Neuronal stem cell (in vitro differentiated cells): ENCODE measurements at regions not wholly inside any gene's neighbourhood (a gene's known extent, or its start where the extent isn't known, plus 50 kb on each side); places are given as distances from the start of the nearest gene placed in this dataset.

Experiments used
- DNase-seq: peaks from one replicate; pipeline ENCODE4 v3.0.0-alpha.2; 2013; ENCODE audit warnings: low spot score
- H2AFZ ChIP-seq: one replicate; pipeline ENCODE4 v1.6.1; 2013; ENCODE audit warnings: mild to moderate bottlenecking, low read length, inconsistent platforms
- H2AK5ac ChIP-seq: 2 replicates; pipeline ENCODE4 v1.6.1; 2013; ENCODE audit warnings: low read depth, mild to moderate bottlenecking, inconsistent platforms, low read length, moderate library complexity, mixed read lengths
- H2BK120ac ChIP-seq: 2 replicates; pipeline ENCODE4 v1.6.1; 2013; ENCODE audit warnings: low read depth, mild to moderate bottlenecking, inconsistent platforms, low read length, moderate library complexity, mixed read lengths
- H2BK12ac ChIP-seq: one replicate; pipeline ENCODE4 v1.6.1; 2013; ENCODE audit warnings: low read length, inconsistent platforms
- H2BK15ac ChIP-seq: 2 replicates; pipeline ENCODE4 v1.6.1; 2013; ENCODE audit warnings: mild to moderate bottlenecking, low read length, inconsistent platforms, mixed read lengths
- H2BK5ac ChIP-seq: one replicate; pipeline ENCODE4 v1.6.1; 2013; ENCODE audit warnings: inconsistent platforms, mild to moderate bottlenecking, low read length, moderate library complexity
- H3K14ac ChIP-seq: one replicate; pipeline ENCODE4 v1.6.1; 2013; ENCODE audit warnings: low read length, inconsistent platforms
- H3K18ac ChIP-seq: 2 replicates; pipeline ENCODE4 v1.6.1; 2013; ENCODE audit warnings: low read length, inconsistent platforms
- H3K23ac ChIP-seq: 2 replicates; pipeline ENCODE4 v1.6.1; 2013; ENCODE audit warnings: low read depth, mild to moderate bottlenecking, mixed read lengths, low read length, inconsistent platforms; ENCODE audit not compliant: poor library complexity
- H3K27ac ChIP-seq: replicated peaks from 3 replicates; pipeline ENCODE4 v1.5.1; 2013; ENCODE audit warnings: low read length, inconsistent platforms
- H3K27me3 ChIP-seq, 3 experiments: 2 replicates each; pipeline ENCODE4 v1.6.1; 2013; ENCODE audit warnings: low read length in 3 of 3, mild to moderate bottlenecking in 2 of 3, inconsistent platforms in 1 of 3, low read depth in 1 of 3, mixed read lengths in 1 of 3, moderate library complexity in 1 of 3; ENCODE audit not compliant: control insufficient read depth in 3 of 3, insufficient read depth in 3 of 3
- H3K36me3 ChIP-seq, 2 donors: replicated peaks in 1 of 2; 2 replicates each; pipeline ENCODE4 v1.6.1; 2013; ENCODE audit warnings: low read length in 2 of 2; ENCODE audit not compliant: control insufficient read depth in 2 of 2, insufficient read depth in 2 of 2
- H3K4ac ChIP-seq: 2 replicates; pipeline ENCODE4 v1.6.1; 2013; ENCODE audit warnings: inconsistent platforms, mild to moderate bottlenecking, low read length, moderate library complexity
- H3K4me1 ChIP-seq, 2 donors: 1 replicate in 1 of 2; 2 replicates in 1 of 2; pipeline ENCODE4 v1.6.1; 2013; ENCODE audit warnings: low read length in 2 of 2, low read depth in 1 of 2; ENCODE audit not compliant: control insufficient read depth in 2 of 2, insufficient read depth in 1 of 2
- H3K4me2 ChIP-seq: one replicate; pipeline ENCODE4 v1.6.1; 2013; ENCODE audit warnings: mild to moderate bottlenecking, low read length, inconsistent platforms; ENCODE audit not compliant: insufficient read depth, poor library complexity, severe bottlenecking
- H3K4me3 ChIP-seq, 2 donors: 2 replicates each; pipeline ENCODE4 v1.5.1; 2013; ENCODE audit warnings: low read length in 2 of 2, mild to moderate bottlenecking in 2 of 2, inconsistent platforms in 1 of 2, moderate library complexity in 1 of 2
- H3K79me1 ChIP-seq: one replicate; pipeline ENCODE4 v1.6.1; 2013; ENCODE audit warnings: low read depth, mild to moderate bottlenecking, inconsistent platforms, low read length, moderate library complexity
- H3K9ac ChIP-seq: one replicate; pipeline ENCODE4 v1.6.1; 2013; ENCODE audit warnings: mild to moderate bottlenecking, low read depth, low read length, inconsistent platforms; ENCODE audit not compliant: poor library complexity
- H3K9me3 ChIP-seq, 2 donors: replicated peaks in 1 of 2; 2 replicates each; pipeline versions ENCODE3 to v1.6.1; 2013; ENCODE audit warnings: low read length in 2 of 2, mild to moderate bottlenecking in 2 of 2, inconsistent platforms in 1 of 2, low read depth in 1 of 2, mixed read lengths in 1 of 2, moderate library complexity in 1 of 2; ENCODE audit not compliant: control insufficient read depth in 2 of 2, insufficient read depth in 1 of 2
- H4K8ac ChIP-seq: one replicate; pipeline ENCODE4 v1.6.1; 2013; ENCODE audit warnings: low read depth, mild to moderate bottlenecking, inconsistent platforms, low read length, moderate library complexity
- H4K91ac ChIP-seq: one replicate; pipeline ENCODE4 v1.6.1; 2013; ENCODE audit warnings: low read length, low read depth, mild to moderate bottlenecking, inconsistent platforms; ENCODE audit not compliant: poor library complexity
- WGBS, 2 donors: extraction: QIAGEN DNeasy Blood & Tissue Kit; methylation state at CpG; one replicate each; pipeline ENCODE4 v1.1.7; 2013; ENCODE audit warnings: missing lambda C conversion rate in 2 of 2, mixed read lengths in 1 of 2; ENCODE audit not compliant: insufficient read length in 2 of 2, insufficient replicate concordance in 1 of 2; ENCODE audit errors: extremely low coverage in 2 of 2; 5-methylcytosine and 5-hydroxymethylcytosine counted together

DNA sequence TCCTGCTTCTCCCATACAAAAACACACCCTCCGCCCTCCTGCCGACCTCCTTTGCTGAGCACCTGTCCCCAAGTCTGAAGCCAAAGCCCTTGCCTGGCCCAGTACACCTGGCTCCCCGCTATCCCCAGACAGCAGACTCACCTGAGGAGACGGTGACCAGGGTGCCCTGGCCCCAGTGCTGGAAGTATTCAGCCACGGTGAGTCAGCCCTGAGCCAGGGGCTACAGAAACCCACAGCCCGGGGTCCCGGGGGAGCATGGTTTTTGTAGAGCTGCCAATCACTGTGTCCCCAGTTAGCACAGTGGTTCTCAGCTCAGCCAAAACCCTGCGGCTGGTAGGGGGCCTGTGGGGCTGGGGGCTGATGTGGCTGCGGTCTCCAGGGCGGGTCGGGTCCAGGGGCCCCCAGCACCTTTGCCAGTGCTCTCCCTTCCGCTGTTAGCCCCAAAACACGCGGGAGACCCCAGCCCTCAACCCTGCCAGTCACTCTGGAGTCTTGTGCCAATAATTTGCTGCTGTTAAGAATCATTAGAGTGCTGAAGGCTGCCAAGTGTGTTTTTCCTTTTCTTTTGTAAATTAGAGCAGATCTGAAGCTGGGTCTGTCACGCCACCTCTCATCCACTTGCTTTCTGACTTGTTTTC, 339.0 kb downstream of the TMEM121 start:
- no peaks in the 10 kb centered on the region for H3K36me3 ChIP-seq
- no peak overlapping the region for H2BK12ac ChIP-seq
- H2BK120ac ChIP-seq: no peak overlapping the region
- H3K4me2 ChIP-seq: no peak overlapping the region
- no peak overlapping the region for H4K91ac ChIP-seq
- no peak overlapping the region for H3K14ac ChIP-seq
- no peaks in the 10 kb centered on the region for H3K4me1 ChIP-seq
- no peak overlapping the region for H3K4ac ChIP-seq
- no peak overlapping the region for H3K9ac ChIP-seq
- DNase-seq: no peak
- no peak overlapping the region for H2AK5ac ChIP-seq
- no peaks in the 10 kb centered on the region for H3K79me1 ChIP-seq
- no peak overlapping the region for H2BK5ac ChIP-seq
- H3K9me3 ChIP-seq: peaks cover 0 to 57% of the 10 kb centered on the region in 2 donors
- no peak overlapping the region for H3K4me3 ChIP-seq
- WGBS, 2 donors: no CpG with 5 or more reads among the region's 15 CpGs
- no peak overlapping the region for H3K23ac ChIP-seq
- H2BK15ac ChIP-seq: no peak overlapping the region
- H4K8ac ChIP-seq: no peak overlapping the region
- H2AFZ ChIP-seq: no peak overlapping the region
- H3K27me3 ChIP-seq: peaks cover 0 to 15% (median 0%) of the 10 kb centered on the region in 3 experiments
- H3K27ac ChIP-seq: no peak overlapping the region
- H3K18ac ChIP-seq: no peak overlapping the region

DNA sequence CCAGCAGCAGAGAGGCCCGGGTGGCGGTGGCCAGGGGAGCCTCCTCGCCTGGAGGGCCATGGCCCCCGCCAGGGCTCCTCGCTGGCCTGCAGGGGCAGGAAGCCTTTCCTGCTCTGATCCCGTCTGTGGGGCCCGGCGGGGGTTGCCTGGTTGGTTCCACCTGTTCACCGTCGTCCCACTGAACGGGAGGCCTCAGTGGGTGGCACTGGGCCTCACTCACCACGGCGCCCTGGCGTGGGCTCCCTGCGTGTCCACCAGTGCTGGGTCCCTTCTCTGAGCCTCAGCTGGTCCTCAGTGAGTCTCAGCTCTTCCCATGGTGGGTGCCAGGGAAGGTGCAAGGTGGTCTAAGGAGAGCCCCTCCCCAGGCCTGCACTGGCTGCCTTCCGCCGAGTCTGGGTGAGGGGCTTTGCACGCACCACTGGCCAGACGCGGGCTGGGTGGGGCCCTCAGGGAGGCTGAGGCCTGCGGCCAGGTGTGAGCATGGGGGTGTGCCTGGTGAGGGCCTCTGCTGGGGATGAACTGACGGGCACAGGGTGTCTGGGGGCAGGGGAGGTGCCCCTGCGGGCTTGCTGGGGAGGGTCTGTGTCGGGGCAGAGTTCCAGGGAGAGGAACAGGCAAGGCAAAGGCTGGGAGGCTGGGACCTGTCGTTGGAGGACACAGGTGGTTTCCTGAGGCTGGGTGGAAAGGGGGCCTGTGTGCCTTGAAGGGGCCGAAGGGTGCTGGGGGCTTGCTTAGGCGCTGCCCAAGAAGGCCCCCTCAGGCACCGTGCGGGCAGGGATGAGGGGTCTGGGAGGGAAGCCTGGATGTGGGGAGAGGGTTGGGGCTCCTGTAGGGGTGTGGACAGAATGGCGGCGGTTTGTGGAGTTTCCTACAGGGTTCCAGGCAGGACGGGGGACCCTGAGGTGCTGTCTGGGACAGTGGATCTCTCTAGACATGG, 339.8 kb downstream of the TMEM121 start:
- Histone ChIP-seq H3K4me3 (peak overlapping the region in 1 of 2 donors; percentile 62), H2BK15ac (no peak overlapping the region), H3K4me2 (no peak overlapping the region), H3K9me3 (peaks cover 0 to 56% of the 10 kb centered on the region in 2 donors), H4K8ac (no peak overlapping the region), H3K14ac (no peak overlapping the region), H3K4me1 (no peaks in the 10 kb centered on the region), H3K18ac (no peak overlapping the region), H3K36me3 (no peaks in the 10 kb centered on the region), H2BK12ac (no peak overlapping the region), H2AFZ (no peak overlapping the region), H4K91ac (no peak overlapping the region), H2BK120ac (no peak overlapping the region), H2AK5ac (no peak overlapping the region), H3K9ac (no peak overlapping the region), H3K27me3 (peaks cover 0 to 11% (median 0%) of the 10 kb centered on the region in 3 experiments), H2BK5ac (no peak overlapping the region), H3K79me1 (no peaks in the 10 kb centered on the region), H3K23ac (no peak overlapping the region), H3K27ac (no peak overlapping the region), H3K4ac (no peak overlapping the region)
- no peak for DNase-seq
- no CpG with 5 or more reads among the region's 32 CpGs for WGBS, 2 donors

DNA sequence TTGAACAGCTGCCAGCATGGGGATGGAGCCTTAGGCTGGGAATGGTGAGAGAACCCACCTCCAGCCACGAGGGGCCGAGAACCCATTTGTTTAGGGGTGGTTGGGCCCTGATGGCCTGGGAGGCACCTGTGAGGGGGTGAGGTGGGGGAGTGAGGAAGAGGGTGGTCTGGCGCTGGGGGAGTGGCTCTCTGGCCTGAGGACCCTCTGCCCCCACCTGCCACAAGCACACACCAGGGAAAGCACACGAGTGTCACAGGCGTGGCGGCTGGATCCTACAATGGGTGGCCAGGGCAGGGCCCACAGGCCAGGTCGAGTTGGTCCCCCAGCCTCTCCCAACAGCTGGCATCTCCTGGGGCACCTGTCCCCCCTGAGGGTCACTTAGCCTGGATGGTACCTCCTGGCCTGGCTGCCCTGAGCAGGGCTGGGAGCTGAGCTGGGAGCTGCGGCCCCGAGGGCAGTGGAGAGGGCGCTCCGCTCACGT, 340.5 kb downstream of the TMEM121 start:
- DNase-seq: no peak
- no CpG with 5 or more reads among the region's 12 CpGs for WGBS, 2 donors
- no peak overlapping the region for H3K18ac ChIP-seq

More for the DNA sequence above, 340.5 kb downstream of the TMEM121 start:
- no peak overlapping the region for H2BK12ac ChIP-seq
- H2AFZ ChIP-seq: no peak overlapping the region
- no peak overlapping the region for H2BK5ac ChIP-seq
- H3K4me3 ChIP-seq: peak overlapping the region in 1 of 2 donors; percentile 50
- H4K91ac ChIP-seq: no peak overlapping the region
- H2BK120ac ChIP-seq: no peak overlapping the region
- no peak overlapping the region for H3K27ac ChIP-seq
- H3K36me3 ChIP-seq: no peaks in the 10 kb centered on the region
- H3K4me1 ChIP-seq: no peaks in the 10 kb centered on the region
- H3K27me3 ChIP-seq: peaks cover 0 to 11% (median 0%) of the 10 kb centered on the region in 3 experiments
- H3K9ac ChIP-seq: no peak overlapping the region
- H3K14ac ChIP-seq: no peak overlapping the region
- H2BK15ac ChIP-seq: no peak overlapping the region
- peaks cover 0 to 56% of the 10 kb centered on the region in 2 donors for H3K9me3 ChIP-seq
- H3K4ac ChIP-seq: no peak overlapping the region
- no peak overlapping the region for H2AK5ac ChIP-seq
- H3K79me1 ChIP-seq: no peaks in the 10 kb centered on the region
- no peak overlapping the region for H4K8ac ChIP-seq
- H3K23ac ChIP-seq: no peak overlapping the region
- no peak overlapping the region for H3K4me2 ChIP-seq
